A673 (cell line): ENCODE measurements at regions not wholly inside any gene's neighbourhood (a gene's known extent, or its start where the extent isn't known, plus 50 kb on each side); places are given as distances from the start of the nearest gene placed in this dataset.

Experiments used
- EZH2 ChIP-seq: fragments of 200-600 bp; sonication (generic); IDR thresholded peaks from 2 replicates; pipeline ENCODE4 v1.6.1; 2017; ENCODE audit warnings: borderline replicate concordance, low read depth, mild to moderate bottlenecking, mixed read lengths, antibody characterized with exemption, low read length; ENCODE audit not compliant: poor library complexity, severe bottlenecking
- TF ChIP-seq, protein P1 (sequence below): fragments of 300-800, 200-600 bp; sonication (generic); conservative IDR thresholded peaks from 2 replicates; pipeline ENCODE4 v1.5.1; 2017; ENCODE audit warnings: low read depth, mild to moderate bottlenecking, antibody characterized with exemption, low read length, moderate library complexity, mixed read lengths

DNA sequence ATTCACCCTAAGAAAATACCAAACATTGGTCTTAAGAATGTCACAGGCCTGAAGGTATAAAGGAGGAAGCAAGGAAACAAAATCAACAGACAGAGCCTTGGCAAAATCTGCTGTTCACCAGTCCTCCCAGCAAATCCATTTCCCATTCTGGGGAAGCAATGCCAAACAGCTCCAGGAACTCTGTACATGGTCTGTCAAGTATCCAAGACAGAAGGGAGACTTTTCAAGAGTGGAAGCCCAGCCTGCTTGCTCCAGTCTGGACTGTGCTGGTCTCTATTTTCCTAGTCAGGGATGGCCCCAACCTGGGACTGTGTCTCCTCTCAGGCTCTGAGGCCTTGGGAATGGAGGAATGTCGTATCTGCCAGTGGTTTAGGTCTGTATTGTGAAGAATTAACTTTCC, 251.5 kb downstream of the DAD1 start:
- TF ChIP-seq, protein P1, sequence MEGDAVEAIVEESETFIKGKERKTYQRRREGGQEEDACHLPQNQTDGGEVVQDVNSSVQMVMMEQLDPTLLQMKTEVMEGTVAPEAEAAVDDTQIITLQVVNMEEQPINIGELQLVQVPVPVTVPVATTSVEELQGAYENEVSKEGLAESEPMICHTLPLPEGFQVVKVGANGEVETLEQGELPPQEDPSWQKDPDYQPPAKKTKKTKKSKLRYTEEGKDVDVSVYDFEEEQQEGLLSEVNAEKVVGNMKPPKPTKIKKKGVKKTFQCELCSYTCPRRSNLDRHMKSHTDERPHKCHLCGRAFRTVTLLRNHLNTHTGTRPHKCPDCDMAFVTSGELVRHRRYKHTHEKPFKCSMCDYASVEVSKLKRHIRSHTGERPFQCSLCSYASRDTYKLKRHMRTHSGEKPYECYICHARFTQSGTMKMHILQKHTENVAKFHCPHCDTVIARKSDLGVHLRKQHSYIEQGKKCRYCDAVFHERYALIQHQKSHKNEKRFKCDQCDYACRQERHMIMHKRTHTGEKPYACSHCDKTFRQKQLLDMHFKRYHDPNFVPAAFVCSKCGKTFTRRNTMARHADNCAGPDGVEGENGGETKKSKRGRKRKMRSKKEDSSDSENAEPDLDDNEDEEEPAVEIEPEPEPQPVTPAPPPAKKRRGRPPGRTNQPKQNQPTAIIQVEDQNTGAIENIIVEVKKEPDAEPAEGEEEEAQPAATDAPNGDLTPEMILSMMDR = no peak
- no peak for TF ChIP-seq EZH2
